Psoas muscle (tissue), 7 donors: ENCODE measurements at regions not wholly inside any gene's neighbourhood (a gene's known extent, or its start where the extent isn't known, plus 50 kb on each side); places are given as distances from the start of the nearest gene placed in this dataset.
"Not testable (repeated sequence)": the region's sequence is repeated elsewhere in the genome, so short reads cannot be mapped to it uniquely, and the experiment has no call there.

Experiments used
- ATAC-seq, 4 donors: fragments of 200-7000 bp; cut with Tn5 transposase; one replicate each; pipeline ENCODE4 v1.9.1; 2020; ENCODE audit warnings: moderate library complexity in 3 of 4, mild to moderate bottlenecking in 2 of 4
- DNase-seq, 2 donors: peaks; one replicate each; pipeline ENCODE4 v3.0.0-alpha.2; 2020
- H3K27ac ChIP-seq: fragments of 200-600 bp; one replicate; pipeline ENCODE4 v1.8.0; 2022
- H3K27me3 ChIP-seq, 3 donors: fragments of 200-600 bp in 1 of 3; one replicate each; pipeline versions ENCODE4 v1.6.1 to v1.8.0; 2013 to 2022; ENCODE audit warnings: low read length in 2 of 3, mild to moderate bottlenecking in 2 of 3, moderate library complexity in 1 of 3; ENCODE audit not compliant: insufficient read depth in 3 of 3
- H3K36me3 ChIP-seq, 2 donors: fragments of 200-600 bp in 1 of 2; one replicate each; pipeline versions ENCODE4 v1.6.1 to v1.8.0; 2013 to 2022; ENCODE audit warnings: low read depth in 1 of 2, mild to moderate bottlenecking in 1 of 2, moderate library complexity in 1 of 2; ENCODE audit not compliant: insufficient read depth in 1 of 2
- H3K4me1 ChIP-seq: fragments of 200-600 bp; one replicate; pipeline ENCODE4 v1.8.0; 2022
- H3K4me3 ChIP-seq: fragments of 200-600 bp; one replicate; pipeline ENCODE4 v1.8.0; 2022; ENCODE audit warnings: mild to moderate bottlenecking
- H3K9me3 ChIP-seq: fragments of 200-600 bp; one replicate; pipeline ENCODE4 v1.8.0; 2022
- CTCF ChIP-seq: fragments of 200-600 bp; IDR thresholded peaks from one replicate; pipeline ENCODE4 v1.8.0; 2022; ENCODE audit warnings: antibody characterized with exemption
- WGBS, 3 donors: extraction: QIAGEN DNeasy Blood & Tissue Kit; methylation state at CpG; one replicate each; pipeline versions ENCODE4 v1.1.6 to v1.1.7; 2013; 5-methylcytosine and 5-hydroxymethylcytosine counted together
- intact Hi-C, 2 donors: fragments of 100-400 bp; cut with DNase I; formaldehyde crosslinking; loops; one replicate each; pipeline versions ENCODE4 v1.11.0 to v1.14.2; 2022
- donor health status: healthy with polysubstance abuse.
- donor health status: DM: no; HTN: no; CAD: no; lungs with moderate emphysema.
- donor health status: Bipolar disorder and iron deficiency.
- donor health status: healthy.
- donor health status: DM: yes; HTN: yes; CAD: no.
- donor health status: DM: no; HTN: no; CAD: no.
- donor health status: DM: yes; HTN: yes; CAD: no.

DNA sequence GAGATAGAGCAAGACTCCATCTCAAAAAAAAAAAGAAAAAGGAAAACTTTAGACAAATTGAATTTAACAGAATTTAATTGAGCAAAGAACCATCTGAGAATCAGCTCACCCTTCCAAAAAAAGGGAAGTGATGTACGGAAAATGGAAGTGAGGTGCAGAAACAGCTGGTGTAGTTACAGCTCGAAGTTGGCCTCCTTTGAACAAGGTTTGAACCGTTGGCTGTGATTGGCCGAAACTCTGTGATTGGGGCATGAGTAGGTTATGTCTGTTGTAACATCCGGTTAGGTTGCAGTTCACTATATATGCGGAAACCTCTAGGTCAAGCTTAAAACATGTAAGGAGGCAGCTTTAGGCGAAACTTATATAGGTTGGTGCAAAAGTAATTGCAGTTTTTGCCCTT, 97.9 kb upstream of the KIF26B start:
- ATAC-seq = no peak
- WGBS, 3 donors = 91 to 94% (median 93%) methylated on average over 7 of the region's 7 CpGs
- no peak for TF ChIP-seq CTCF
- H3K36me3 ChIP-seq = peaks cover 0 to 5% of the 10 kb centered on the region in 2 donors
- H3K27ac ChIP-seq = no peak overlapping the region
- intact Hi-C loops = no loop called here
- H3K27me3 ChIP-seq = no peaks in the 10 kb centered on the region
- DNase-seq = no peak
- H3K4me1 ChIP-seq = no peaks in the 10 kb centered on the region
- H3K9me3 ChIP-seq = no peaks in the 10 kb centered on the region
- H3K4me3 ChIP-seq = no peak overlapping the region

- ATAC-seq, intact Hi-C loops, H3K27ac ChIP-seq, DNase-seq, H3K4me1 ChIP-seq, H3K9me3 ChIP-seq, H3K27me3 ChIP-seq, H3K4me3 ChIP-seq, H3K36me3 ChIP-seq: not testable (repeated sequence)
- 96 to 98% (median 97%) methylated on average over 5 of the region's 5 CpGs for WGBS, 3 donors
These were observed 98.5 kb upstream of the KIF26B start for GRCh38 chr1:245056296-245056695.

DNA sequence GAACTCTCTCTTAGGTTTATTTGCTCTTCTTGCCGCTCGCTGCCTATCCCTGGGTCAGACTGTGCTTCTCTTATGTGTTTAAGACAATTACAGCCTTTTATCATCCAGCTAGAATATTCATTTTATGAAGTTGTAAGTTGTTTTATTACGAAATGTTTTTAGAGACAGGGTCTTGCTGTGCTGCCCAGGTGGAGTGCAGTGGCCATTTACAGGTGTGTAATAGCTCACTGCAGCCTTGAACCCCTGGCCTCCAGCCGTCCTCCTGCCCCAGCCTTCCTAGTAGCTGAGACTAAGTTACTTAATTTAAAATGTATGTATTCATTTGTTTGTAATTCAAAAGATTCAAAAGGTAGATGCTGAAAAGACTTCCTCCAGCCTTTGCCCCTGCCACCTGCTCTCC, 99.0 kb upstream of the KIF26B start:
- H3K9me3 ChIP-seq = no peaks in the 10 kb centered on the region
- H3K27me3 ChIP-seq = no peaks in the 10 kb centered on the region
- TF ChIP-seq CTCF = no peak
- H3K27ac ChIP-seq = no peak overlapping the region
- intact Hi-C loops = no loop called here
- 49 to 73% (median 73%) methylated on average over 4 of the region's 4 CpGs for WGBS, 3 donors
- peaks cover 0 to 4% of the 10 kb centered on the region in 2 donors for H3K36me3 ChIP-seq
- no peak for ATAC-seq
- DNase-seq = no peak
- no peaks in the 10 kb centered on the region for H3K4me1 ChIP-seq
- no peak overlapping the region for H3K4me3 ChIP-seq

DNA sequence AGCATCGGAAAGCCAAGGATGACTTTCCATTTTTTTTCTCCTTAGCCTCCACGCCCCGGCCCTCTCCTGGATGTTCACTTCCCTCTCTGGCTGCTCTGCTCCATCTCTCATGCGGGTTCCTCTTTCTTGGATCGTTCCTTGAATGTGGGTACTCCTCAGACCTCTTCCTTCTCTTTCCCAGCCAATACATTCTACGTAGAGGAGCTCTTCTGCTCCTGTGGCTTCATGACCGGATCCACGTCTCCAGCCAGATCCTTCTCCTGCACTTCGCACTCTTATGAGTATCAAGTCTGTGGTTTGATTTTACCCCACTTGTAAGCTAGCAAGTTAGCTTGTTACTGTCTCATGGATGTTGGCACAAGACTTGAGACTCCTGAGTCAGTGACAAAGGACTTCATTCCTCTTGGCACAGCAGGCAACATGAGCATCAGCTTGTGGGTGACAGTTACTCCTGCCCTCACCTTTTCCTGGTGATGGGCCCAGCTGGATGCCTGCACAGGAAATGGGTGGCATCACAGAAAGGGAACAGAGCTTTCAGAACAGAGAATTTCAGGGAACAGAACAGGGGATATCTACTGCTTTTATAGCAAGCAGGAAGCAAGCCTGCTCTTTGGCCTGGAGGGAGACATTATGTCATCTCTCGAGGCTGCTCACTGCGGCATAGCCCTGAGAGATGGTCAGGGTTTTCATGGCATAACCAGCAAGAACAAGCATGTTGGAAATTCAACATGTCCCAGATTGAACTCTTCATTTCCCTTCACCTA, 100.1 kb upstream of the KIF26B start:
- H3K27ac ChIP-seq = no peak overlapping the region

DNA sequence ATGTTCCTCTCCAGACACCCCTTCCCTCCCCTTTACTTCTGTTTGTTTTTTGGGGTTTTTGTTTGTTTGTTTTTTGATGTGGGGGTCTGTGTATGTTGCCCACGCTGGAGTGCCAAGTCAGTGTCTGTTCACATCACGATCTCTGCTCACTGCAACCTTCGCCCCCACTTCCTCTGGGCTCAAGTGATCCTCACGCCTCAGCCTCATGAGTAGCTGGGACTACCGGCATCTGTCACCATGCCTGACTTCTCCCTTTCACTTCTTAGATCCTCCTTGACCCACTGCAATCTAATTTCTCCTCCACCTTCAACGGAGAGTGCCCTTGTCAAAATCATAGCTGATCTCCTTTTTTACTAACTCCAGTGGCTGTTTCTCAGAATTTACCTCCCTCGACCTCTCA, 100.7 kb upstream of the KIF26B start:
- H3K4me1 ChIP-seq = no peaks in the 10 kb centered on the region
- WGBS, 3 donors = 81 to 87% (median 84%) methylated on average over 7 of the region's 7 CpGs
- no peak for ATAC-seq
- intact Hi-C loops = no loop called here
- H3K27ac ChIP-seq = no peak overlapping the region
- no peak for TF ChIP-seq CTCF
- H3K4me3 ChIP-seq = no peak overlapping the region
- DNase-seq = no peak
- no peaks in the 10 kb centered on the region for H3K27me3 ChIP-seq
- H3K9me3 ChIP-seq = no peaks in the 10 kb centered on the region
- no peaks in the 10 kb centered on the region for H3K36me3 ChIP-seq

More for the DNA sequence above, 100.1 kb upstream of the KIF26B start:
- H3K4me3 ChIP-seq = no peak overlapping the region
- H3K4me1 ChIP-seq = no peaks in the 10 kb centered on the region
- ATAC-seq (no peak), DNase-seq (no peak)
- intact Hi-C loops = no loop called here
- H3K9me3 ChIP-seq = no peaks in the 10 kb centered on the region
- TF ChIP-seq CTCF = no peak
- 91 to 95% (median 93%) methylated on average over 11 of the region's 11 CpGs for WGBS, 3 donors
- H3K36me3 ChIP-seq = no peaks in the 10 kb centered on the region
- H3K27me3 ChIP-seq = no peaks in the 10 kb centered on the region
